ENCODE measurements at regions not wholly inside any gene's neighbourhood (a gene's known extent, or its start where the extent isn't known, plus 50 kb on each side); places are given as distances from the start of the nearest gene placed in this dataset.

- TF ChIP-seq ZNF274 (IDR thresholded peaks at IDR 0.05; ENCODE audit: low read depth, low read length): no peak
- no peak for TF ChIP-seq SUZ12 (IDR thresholded peaks at IDR 0.05; ENCODE audit: extremely low read depth, insufficient read depth, insufficient read length)
Observed at GRCh38 chr4:126784966-126785580, 847.7 kb upstream of the INTU start.
